Islet precursor cell (in vitro differentiated cells): ENCODE measurements at regions not wholly inside any gene's neighbourhood (a gene's known extent, or its start where the extent isn't known, plus 50 kb on each side); places are given as distances from the start of the nearest gene placed in this dataset.
A peak's percentile ranks its signal among the peaks of the same experiment; 100 is the strongest.

Experiments used
- DNase-seq: peaks from one replicate; pipeline ENCODE4 v3.0.0-alpha.2; 2018

- peak; percentile 68 for DNase-seq
Measured at GRCh38 chr14:54177641-54178621, 218.9 kb upstream of the CDKN3 start.

GRCh38 chr14:54182419-54183045, 214.3 kb upstream of the CDKN3 start:
- DNase-seq, result no peak

GRCh38 chr14:54186821-54187763, 209.7 kb upstream of the CDKN3 start:
- peak; percentile 86 for DNase-seq

- peak; percentile 85 for DNase-seq
Measured at GRCh38 chr14:54188064-54188666, 208.6 kb upstream of the CDKN3 start.

GRCh38 chr14:54189333-54189732, 207.5 kb upstream of the CDKN3 start:
- no peak for DNase-seq

GRCh38 chr14:54189748-54190354, 207.0 kb upstream of the CDKN3 start:
- no peak for DNase-seq

- no peak for DNase-seq
Measured at GRCh38 chr14:54191846-54192245, 205.0 kb upstream of the CDKN3 start.

- DNase-seq, result no peak
Measured at GRCh38 chr14:54192610-54193009, 204.2 kb upstream of the CDKN3 start.

- no peak for DNase-seq
Measured at GRCh38 chr14:54193871-54194270, 202.9 kb upstream of the CDKN3 start.

GRCh38 chr14:54194501-54194900, 202.3 kb upstream of the CDKN3 start:
- no peak for DNase-seq

GRCh38 chr14:54197369-54197768, 199.4 kb upstream of the CDKN3 start:
- DNase-seq, result no peak

GRCh38 chr14:54200726-54201125, 196.1 kb upstream of the CDKN3 start:
- DNase-seq, result no peak

GRCh38 chr14:54202288-54202687, 194.5 kb upstream of the CDKN3 start:
- no peak for DNase-seq

- no peak for DNase-seq
Measured at GRCh38 chr14:54206516-54206915, 190.3 kb upstream of the CDKN3 start.

- DNase-seq, result no peak
Measured at GRCh38 chr14:54207075-54207474, 189.7 kb upstream of the CDKN3 start.

- DNase-seq, result no peak
Measured at GRCh38 chr14:54207476-54208462, 189.0 kb upstream of the CDKN3 start.

- no peak for DNase-seq
Measured at GRCh38 chr14:54208751-54209150, 188.1 kb upstream of the CDKN3 start.

- no peak for DNase-seq
Measured at GRCh38 chr14:54209511-54210250, 187.1 kb upstream of the CDKN3 start.

GRCh38 chr14:54211551-54212308, 185.1 kb upstream of the CDKN3 start:
- no peak for DNase-seq
